Fibroblast of villous mesenchyme (primary cell): ENCODE measurements at regions not wholly inside any gene's neighbourhood (a gene's known extent, or its start where the extent isn't known, plus 50 kb on each side); places are given as distances from the start of the nearest gene placed in this dataset.

ENCODE experiments used
- DNase-seq: peaks from one replicate; pipeline ENCODE4 v3.0.0-alpha.2; 2010; ENCODE audit warnings: low read depth
- H3K4me3 ChIP-seq: 2 replicates; pipeline ENCODE4 v1.5.1; 2011; ENCODE audit warnings: low read depth, mild to moderate bottlenecking, low read length
- CTCF ChIP-seq: IDR thresholded peaks from 2 replicates; pipeline ENCODE4 v1.5.1; 2012; ENCODE audit warnings: low read depth, mild to moderate bottlenecking, low read length; ENCODE audit not compliant: insufficient read depth

DNA sequence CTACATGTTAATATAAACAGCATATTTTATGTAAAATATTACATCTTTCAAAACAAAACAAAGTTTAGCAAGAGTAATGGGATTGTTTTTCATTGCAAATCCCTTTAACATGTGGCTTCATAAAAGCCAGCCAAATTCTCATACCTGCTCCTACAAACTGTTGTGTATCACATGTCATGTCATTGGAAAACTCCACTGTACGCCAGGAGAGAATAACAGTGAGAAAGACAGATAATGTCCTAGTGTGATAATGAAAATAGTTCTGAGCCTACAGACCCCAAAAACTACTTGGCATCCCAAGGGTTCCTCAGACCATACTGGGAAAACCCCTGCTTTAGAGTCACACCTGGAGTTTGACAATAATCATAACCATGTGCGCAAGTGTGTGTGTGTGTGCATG, 182.7 kb upstream of the HNRNPA3 start:
- TF ChIP-seq CTCF: no peak

GRCh38 chr2:177030451-177031105, 182.0 kb upstream of the HNRNPA3 start:
- no peak overlapping the region for H3K4me3 ChIP-seq
- no peak for TF ChIP-seq CTCF
- DNase-seq: no peak

More for the DNA sequence above, 182.7 kb upstream of the HNRNPA3 start:
- no peak for DNase-seq
- H3K4me3 ChIP-seq: no peak overlapping the region

DNA sequence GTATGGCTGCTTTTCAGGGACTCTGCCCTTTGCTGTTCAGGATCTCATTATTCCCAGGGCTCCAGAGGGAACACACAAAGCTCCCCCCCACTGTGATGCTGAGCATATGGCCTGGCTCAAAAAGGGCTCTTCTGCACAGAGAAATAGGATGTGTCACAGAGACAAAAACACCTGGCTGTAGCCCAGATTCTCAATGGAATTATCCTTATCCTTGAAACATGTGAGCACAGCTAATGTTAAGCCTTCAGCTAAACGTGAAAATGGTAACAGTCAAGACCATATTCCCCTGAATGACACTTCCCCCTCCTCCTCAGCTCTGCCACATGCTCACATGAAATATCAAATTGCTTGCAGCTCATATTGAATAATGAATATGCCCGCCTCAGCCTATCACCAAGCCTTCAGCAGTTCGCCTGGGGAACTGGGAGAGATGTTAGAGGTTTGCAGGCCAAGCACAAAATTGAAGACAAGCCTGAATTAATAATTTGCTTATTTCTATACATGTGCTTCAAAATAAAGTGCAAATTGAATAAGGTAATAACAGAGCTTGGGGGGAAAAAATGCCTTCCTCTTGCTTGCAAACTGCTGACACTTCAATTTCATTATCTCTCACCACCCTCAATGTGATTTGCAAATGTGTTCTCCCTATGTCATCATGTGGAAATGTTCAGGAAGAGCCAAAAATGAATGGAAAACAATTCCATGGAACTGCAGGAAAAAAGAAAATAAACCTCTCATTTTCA, 181.0 kb upstream of the HNRNPA3 start:
- no peak for DNase-seq
- no peak for TF ChIP-seq CTCF
- H3K4me3 ChIP-seq: no peak overlapping the region

- H3K4me3 ChIP-seq: no peak overlapping the region
- DNase-seq: no peak
- no peak for TF ChIP-seq CTCF
Measured at GRCh38 chr2:177036747-177037146, 175.8 kb upstream of the HNRNPA3 start.

- no peak for DNase-seq
- TF ChIP-seq CTCF: no peak
- no peak overlapping the region for H3K4me3 ChIP-seq
Measured at GRCh38 chr2:177037569-177037968, 175.0 kb upstream of the HNRNPA3 start.

DNA sequence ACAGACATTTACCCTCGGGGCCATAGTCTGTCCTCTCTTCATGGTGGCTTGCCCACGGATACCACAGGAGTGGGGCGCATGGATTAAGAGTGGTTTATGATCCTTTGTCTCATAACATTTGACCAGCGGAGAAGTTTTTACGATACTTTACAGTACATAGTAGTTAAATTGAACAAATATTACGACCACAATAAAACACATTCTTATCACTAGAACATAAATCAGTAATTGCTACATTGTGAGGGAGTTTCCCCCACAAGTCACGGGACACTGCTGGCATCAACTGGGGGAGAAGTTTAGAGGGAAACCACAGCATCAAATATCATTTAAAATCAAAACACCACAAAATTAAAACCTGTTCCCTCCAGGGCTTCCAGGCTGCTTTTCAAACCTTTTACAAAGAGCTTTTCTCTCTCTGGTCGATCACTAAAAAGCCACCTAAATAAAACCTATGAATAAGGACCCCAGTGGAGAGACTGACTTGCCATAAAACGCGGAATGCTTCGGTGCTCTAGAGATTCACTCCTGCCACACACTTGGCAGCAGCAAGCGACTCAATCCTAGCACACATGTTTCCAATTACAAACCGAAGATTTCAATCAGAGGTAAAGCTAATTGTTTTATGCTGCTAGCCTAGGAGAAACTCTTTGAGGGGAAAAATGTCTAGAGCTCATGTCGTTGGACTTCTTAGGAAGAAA, 173.7 kb upstream of the HNRNPA3 start:
- no peak for DNase-seq
- no peak overlapping the region for H3K4me3 ChIP-seq
- TF ChIP-seq CTCF: no peak
